ENCODE measurements at regions not wholly inside any gene's neighbourhood (a gene's known extent, or its start where the extent isn't known, plus 50 kb on each side); places are given as distances from the start of the nearest gene placed in this dataset.
"Not testable (repeated sequence)": the region's sequence is repeated elsewhere in the genome, so short reads cannot be mapped to it uniquely, and the experiment has no call there.

- Histone ChIP-seq H3K27ac (ENCODE audit: low read length) (no peak overlapping the region), H3K9me3 (ENCODE audit: control insufficient read depth, insufficient read depth, low read depth, low read length) (no peaks in the 10 kb centered on the region), H3K27me3 (ENCODE audit: control insufficient read depth, insufficient read depth, low read length) (no peaks in the 10 kb centered on the region), H3K36me3 (ENCODE audit: control insufficient read depth, insufficient read depth, low read length) (no peaks in the 10 kb centered on the region), H3K4me3 (ENCODE audit: low read depth in 2 of 2, low read length in 2 of 2) (no peak overlapping the region), H3K4me1 (ENCODE audit: control insufficient read depth, insufficient read depth, low read length) (no peaks in the 10 kb centered on the region)
- intact Hi-C loops (cut with micrococcal nuclease; ENCODE audit: unreplicated experiment) = no loop called here
- DNase-seq (ENCODE audit: low read depth, low spot score) (no peak), ATAC-seq (no peak)
- CTCF ChIA-PET = no interaction called here
- POLR2A ChIA-PET = no interaction called here
- TF ChIP-seq SIN3A (IDR thresholded peaks at IDR 0.05; ENCODE audit: borderline replicate concordance, insufficient read depth, low read depth, low read length) (no peak), TCF7L2 (IDR thresholded peaks at IDR 0.05; ENCODE audit: low read depth, low read length) (no peak), POLR2AphosphoS5 (IDR thresholded peaks at IDR 0.05; ENCODE audit: low read depth, low read length) (no peak)
- TF ChIP-seq, protein P1, sequence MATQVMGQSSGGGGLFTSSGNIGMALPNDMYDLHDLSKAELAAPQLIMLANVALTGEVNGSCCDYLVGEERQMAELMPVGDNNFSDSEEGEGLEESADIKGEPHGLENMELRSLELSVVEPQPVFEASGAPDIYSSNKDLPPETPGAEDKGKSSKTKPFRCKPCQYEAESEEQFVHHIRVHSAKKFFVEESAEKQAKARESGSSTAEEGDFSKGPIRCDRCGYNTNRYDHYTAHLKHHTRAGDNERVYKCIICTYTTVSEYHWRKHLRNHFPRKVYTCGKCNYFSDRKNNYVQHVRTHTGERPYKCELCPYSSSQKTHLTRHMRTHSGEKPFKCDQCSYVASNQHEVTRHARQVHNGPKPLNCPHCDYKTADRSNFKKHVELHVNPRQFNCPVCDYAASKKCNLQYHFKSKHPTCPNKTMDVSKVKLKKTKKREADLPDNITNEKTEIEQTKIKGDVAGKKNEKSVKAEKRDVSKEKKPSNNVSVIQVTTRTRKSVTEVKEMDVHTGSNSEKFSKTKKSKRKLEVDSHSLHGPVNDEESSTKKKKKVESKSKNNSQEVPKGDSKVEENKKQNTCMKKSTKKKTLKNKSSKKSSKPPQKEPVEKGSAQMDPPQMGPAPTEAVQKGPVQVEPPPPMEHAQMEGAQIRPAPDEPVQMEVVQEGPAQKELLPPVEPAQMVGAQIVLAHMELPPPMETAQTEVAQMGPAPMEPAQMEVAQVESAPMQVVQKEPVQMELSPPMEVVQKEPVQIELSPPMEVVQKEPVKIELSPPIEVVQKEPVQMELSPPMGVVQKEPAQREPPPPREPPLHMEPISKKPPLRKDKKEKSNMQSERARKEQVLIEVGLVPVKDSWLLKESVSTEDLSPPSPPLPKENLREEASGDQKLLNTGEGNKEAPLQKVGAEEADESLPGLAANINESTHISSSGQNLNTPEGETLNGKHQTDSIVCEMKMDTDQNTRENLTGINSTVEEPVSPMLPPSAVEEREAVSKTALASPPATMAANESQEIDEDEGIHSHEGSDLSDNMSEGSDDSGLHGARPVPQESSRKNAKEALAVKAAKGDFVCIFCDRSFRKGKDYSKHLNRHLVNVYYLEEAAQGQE (IDR thresholded peaks at IDR 0.05; ENCODE audit: insufficient read depth in 1 of 2, low read depth in 2 of 2, low read length in 1 of 2) = no peak
- TF ChIP-seq, protein P2, sequence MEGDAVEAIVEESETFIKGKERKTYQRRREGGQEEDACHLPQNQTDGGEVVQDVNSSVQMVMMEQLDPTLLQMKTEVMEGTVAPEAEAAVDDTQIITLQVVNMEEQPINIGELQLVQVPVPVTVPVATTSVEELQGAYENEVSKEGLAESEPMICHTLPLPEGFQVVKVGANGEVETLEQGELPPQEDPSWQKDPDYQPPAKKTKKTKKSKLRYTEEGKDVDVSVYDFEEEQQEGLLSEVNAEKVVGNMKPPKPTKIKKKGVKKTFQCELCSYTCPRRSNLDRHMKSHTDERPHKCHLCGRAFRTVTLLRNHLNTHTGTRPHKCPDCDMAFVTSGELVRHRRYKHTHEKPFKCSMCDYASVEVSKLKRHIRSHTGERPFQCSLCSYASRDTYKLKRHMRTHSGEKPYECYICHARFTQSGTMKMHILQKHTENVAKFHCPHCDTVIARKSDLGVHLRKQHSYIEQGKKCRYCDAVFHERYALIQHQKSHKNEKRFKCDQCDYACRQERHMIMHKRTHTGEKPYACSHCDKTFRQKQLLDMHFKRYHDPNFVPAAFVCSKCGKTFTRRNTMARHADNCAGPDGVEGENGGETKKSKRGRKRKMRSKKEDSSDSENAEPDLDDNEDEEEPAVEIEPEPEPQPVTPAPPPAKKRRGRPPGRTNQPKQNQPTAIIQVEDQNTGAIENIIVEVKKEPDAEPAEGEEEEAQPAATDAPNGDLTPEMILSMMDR (IDR thresholded peaks at IDR 0.05) = no peak
- in situ Hi-C loops (cut with HindIII; ENCODE audit: low pct_unique_long_range_greater_than_20kb, low sequenced_read_pairs) = no loop called here
- BruUV-seq (replicated peaks) = no TSS peak
Measured at GRCh38 chr3:72031581-72031980, 246.6 kb upstream of the PROK2 start.

DNA sequence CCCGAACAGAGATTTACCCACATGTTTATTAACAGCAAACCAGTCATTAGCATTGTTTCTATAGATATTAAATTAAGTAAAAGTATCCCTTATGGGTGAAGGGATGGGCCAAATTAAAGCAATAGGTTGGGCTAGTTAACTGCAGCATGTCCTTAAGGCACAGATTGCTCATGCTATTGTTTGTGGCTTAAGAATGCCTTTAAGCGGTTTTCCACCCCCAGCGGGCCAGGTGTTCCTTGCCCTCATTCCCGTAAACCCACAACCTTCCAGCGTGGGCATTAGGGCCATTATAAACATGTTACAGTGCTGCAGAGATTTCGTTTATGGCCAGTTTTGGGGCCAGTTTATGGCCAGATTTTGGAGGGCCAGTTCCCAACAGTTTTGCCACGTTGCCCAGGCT is 245.3 kb upstream of the PROK2 start:
- intact Hi-C loops (cut with micrococcal nuclease; ENCODE audit: unreplicated experiment) = not testable (repeated sequence)

GRCh38 chr3:72028726-72029125 is 243.8 kb upstream of the PROK2 start:
- H3K36me3 ChIP-seq (ENCODE audit: control insufficient read depth, insufficient read depth, low read length); ATAC-seq; H3K4me3 ChIP-seq (ENCODE audit: low read depth in 2 of 2, low read length in 2 of 2); H3K9me3 ChIP-seq (ENCODE audit: control insufficient read depth, insufficient read depth, low read depth, low read length); DNase-seq (ENCODE audit: low read depth, low spot score); H3K27ac ChIP-seq (ENCODE audit: low read length); intact Hi-C loops (cut with micrococcal nuclease; ENCODE audit: unreplicated experiment); CTCF ChIA-PET; H3K27me3 ChIP-seq (ENCODE audit: control insufficient read depth, insufficient read depth, low read length); BruUV-seq (replicated peaks); POLR2A ChIA-PET; H3K4me1 ChIP-seq (ENCODE audit: control insufficient read depth, insufficient read depth, low read length); in situ Hi-C loops (cut with HindIII; ENCODE audit: low pct_unique_long_range_greater_than_20kb, low sequenced_read_pairs): not testable (repeated sequence)

More for the DNA sequence above, 245.3 kb upstream of the PROK2 start:
- H3K27ac ChIP-seq (ENCODE audit: low read length); ATAC-seq; H3K4me1 ChIP-seq (ENCODE audit: control insufficient read depth, insufficient read depth, low read length); BruUV-seq (replicated peaks); DNase-seq (ENCODE audit: low read depth, low spot score); H3K27me3 ChIP-seq (ENCODE audit: control insufficient read depth, insufficient read depth, low read length); in situ Hi-C loops (cut with HindIII; ENCODE audit: low pct_unique_long_range_greater_than_20kb, low sequenced_read_pairs); CTCF ChIA-PET; H3K36me3 ChIP-seq (ENCODE audit: control insufficient read depth, insufficient read depth, low read length); H3K9me3 ChIP-seq (ENCODE audit: control insufficient read depth, insufficient read depth, low read depth, low read length); H3K4me3 ChIP-seq (ENCODE audit: low read depth in 2 of 2, low read length in 2 of 2): not testable (repeated sequence)
- POLR2A ChIA-PET = interaction anchor here (0.5 kb wide), 1 partner anchor 416 kb away, joined by 5 read pairs; the partner anchor contains the start of gene RYBP

GRCh38 chr3:72028307-72028706 is 243.4 kb upstream of the PROK2 start:
- BruUV-seq (replicated peaks); H3K9me3 ChIP-seq (ENCODE audit: control insufficient read depth, insufficient read depth, low read depth, low read length); H3K27me3 ChIP-seq (ENCODE audit: control insufficient read depth, insufficient read depth, low read length); CTCF ChIA-PET; in situ Hi-C loops (cut with HindIII; ENCODE audit: low pct_unique_long_range_greater_than_20kb, low sequenced_read_pairs); DNase-seq (ENCODE audit: low read depth, low spot score); H3K27ac ChIP-seq (ENCODE audit: low read length); intact Hi-C loops (cut with micrococcal nuclease; ENCODE audit: unreplicated experiment); POLR2A ChIA-PET; H3K36me3 ChIP-seq (ENCODE audit: control insufficient read depth, insufficient read depth, low read length); H3K4me1 ChIP-seq (ENCODE audit: control insufficient read depth, insufficient read depth, low read length); ATAC-seq; H3K4me3 ChIP-seq (ENCODE audit: low read depth in 2 of 2, low read length in 2 of 2): not testable (repeated sequence)

DNA sequence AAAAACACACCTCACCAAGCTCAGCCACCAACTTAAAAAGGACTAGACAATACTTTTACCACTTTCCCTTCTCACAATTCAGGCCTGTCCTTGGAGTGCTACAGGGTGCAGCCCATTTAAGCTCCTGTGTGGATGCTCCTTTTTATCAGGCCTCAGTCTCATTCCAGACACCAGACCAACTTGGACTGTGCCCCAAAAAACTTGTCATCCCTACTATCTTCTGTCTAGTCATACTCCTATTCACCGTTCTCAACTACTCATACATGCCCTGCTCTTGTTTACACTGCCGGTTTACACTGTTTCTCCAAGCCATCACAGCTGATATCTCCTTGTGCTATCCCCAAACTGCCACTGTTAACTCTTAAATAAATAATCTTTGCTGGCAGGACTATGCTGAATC is 242.8 kb upstream of the PROK2 start:
- intact Hi-C loops (cut with micrococcal nuclease; ENCODE audit: unreplicated experiment); H3K4me3 ChIP-seq (ENCODE audit: low read depth in 2 of 2, low read length in 2 of 2); H3K9me3 ChIP-seq (ENCODE audit: control insufficient read depth, insufficient read depth, low read depth, low read length); in situ Hi-C loops (cut with HindIII; ENCODE audit: low pct_unique_long_range_greater_than_20kb, low sequenced_read_pairs); DNase-seq (ENCODE audit: low read depth, low spot score); H3K36me3 ChIP-seq (ENCODE audit: control insufficient read depth, insufficient read depth, low read length); BruUV-seq (replicated peaks); H3K27ac ChIP-seq (ENCODE audit: low read length); H3K27me3 ChIP-seq (ENCODE audit: control insufficient read depth, insufficient read depth, low read length); POLR2A ChIA-PET; CTCF ChIA-PET; ATAC-seq; H3K4me1 ChIP-seq (ENCODE audit: control insufficient read depth, insufficient read depth, low read length): not testable (repeated sequence)
